Activated naive CD8-positive, alpha-beta T cell treated with anti-CD3 and anti-CD28 coated beads, Interleukin-2, amount 50 U/mL, for 24 hours (primary cell): ENCODE measurements at regions not wholly inside any gene's neighbourhood (a gene's known extent, or its start where the extent isn't known, plus 50 kb on each side); places are given as distances from the start of the nearest gene placed in this dataset.

Source experiments
- ATAC-seq: fragments of 150-1000 bp; cut with Tn5 transposase; one replicate; pipeline ENCODE4 v1.10.0; 2021
- DNase-seq: peaks from one replicate; pipeline ENCODE4 v3.0.0; 2021
- H3K27ac Mint-ChIP-seq: one replicate; pipeline ENCODE4 v1.8.0; 2021; ENCODE audit warnings: mild to moderate bottlenecking, mixed read lengths
- H3K27me3 Mint-ChIP-seq: one replicate; pipeline ENCODE4 v1.8.0; 2021; ENCODE audit warnings: mixed read lengths
- H3K36me3 Mint-ChIP-seq: one replicate; pipeline ENCODE4 v1.8.0; 2021; ENCODE audit warnings: low read depth, mixed read lengths
- H3K4me1 Mint-ChIP-seq: one replicate; pipeline ENCODE4 v1.8.0; 2021; ENCODE audit warnings: mixed read lengths
- H3K4me3 Mint-ChIP-seq: one replicate; pipeline ENCODE4 v1.8.0; 2021; ENCODE audit warnings: mild to moderate bottlenecking, moderate library complexity, mixed read lengths
- H3K9me3 Mint-ChIP-seq: one replicate; pipeline ENCODE4 v1.8.0; 2021; ENCODE audit warnings: mixed read lengths

- Mint-ChIP-seq H3K4me1 (peaks cover 24% of the 10 kb centered on the region), H3K27ac (peak overlapping the region; percentile 72), H3K9me3 (no peaks in the 10 kb centered on the region), H3K4me3 (peak overlapping the region; percentile 61), H3K27me3 (no peaks in the 10 kb centered on the region), H3K36me3 (no peaks in the 10 kb centered on the region)
- ATAC-seq = peak; percentile 60
- DNase-seq = peak; percentile 46
Measured at GRCh38 chr14:75333606-75334548, 55.2 kb downstream of the FOS start.

GRCh38 chr14:75334549-75335051, 56.0 kb downstream of the FOS start:
- H3K4me1 Mint-ChIP-seq = peaks cover 24% of the 10 kb centered on the region
- ATAC-seq (peak; percentile 31), DNase-seq (no peak)
- no peaks in the 10 kb centered on the region for H3K9me3 Mint-ChIP-seq
- peak overlapping the region; percentile 54 for H3K4me3 Mint-ChIP-seq
- H3K27ac Mint-ChIP-seq = peak overlapping the region; percentile 69
- H3K36me3 Mint-ChIP-seq = no peaks in the 10 kb centered on the region
- no peaks in the 10 kb centered on the region for H3K27me3 Mint-ChIP-seq

GRCh38 chr14:75335571-75335970, 56.9 kb downstream of the FOS start:
- Mint-ChIP-seq H3K36me3 (no peaks in the 10 kb centered on the region), H3K27ac (peak overlapping the region; percentile 35), H3K9me3 (no peaks in the 10 kb centered on the region), H3K4me1 (peaks cover 24% of the 10 kb centered on the region), H3K4me3 (no peak overlapping the region), H3K27me3 (no peaks in the 10 kb centered on the region)
- ATAC-seq = no peak
- DNase-seq = no peak

- H3K27me3 Mint-ChIP-seq = peaks cover under 1% of the 10 kb centered on the region
- ATAC-seq = no peak
- DNase-seq = no peak
- H3K27ac Mint-ChIP-seq = no peak overlapping the region
- H3K9me3 Mint-ChIP-seq = no peaks in the 10 kb centered on the region
- peaks cover 21% of the 10 kb centered on the region for H3K4me1 Mint-ChIP-seq
- no peaks in the 10 kb centered on the region for H3K36me3 Mint-ChIP-seq
- no peak overlapping the region for H3K4me3 Mint-ChIP-seq
Measured at GRCh38 chr14:75338398-75338797, 59.8 kb downstream of the FOS start.

- Mint-ChIP-seq H3K36me3 (no peaks in the 10 kb centered on the region), H3K9me3 (no peaks in the 10 kb centered on the region), H3K4me1 (peaks cover 19% of the 10 kb centered on the region), H3K27ac (no peak overlapping the region), H3K27me3 (peaks cover 1% of the 10 kb centered on the region), H3K4me3 (no peak overlapping the region)
- no peak for ATAC-seq
- DNase-seq = no peak
Measured at GRCh38 chr14:75339059-75339458, 60.4 kb downstream of the FOS start.

GRCh38 chr14:75340921-75341320, 62.3 kb downstream of the FOS start:
- Mint-ChIP-seq H3K36me3 (no peaks in the 10 kb centered on the region), H3K4me3 (no peak overlapping the region), H3K4me1 (peaks cover 8% of the 10 kb centered on the region), H3K27ac (no peak overlapping the region), H3K9me3 (no peaks in the 10 kb centered on the region), H3K27me3 (peaks cover 1% of the 10 kb centered on the region)
- ATAC-seq (no peak), DNase-seq (no peak)

- Mint-ChIP-seq H3K27me3 (peaks cover 1% of the 10 kb centered on the region), H3K4me1 (peaks cover 8% of the 10 kb centered on the region), H3K9me3 (no peaks in the 10 kb centered on the region), H3K4me3 (no peak overlapping the region), H3K27ac (no peak overlapping the region), H3K36me3 (no peaks in the 10 kb centered on the region)
- ATAC-seq = peak; percentile 15
- DNase-seq = no peak
Measured at GRCh38 chr14:75341620-75342019, 63.0 kb downstream of the FOS start.

- Mint-ChIP-seq H3K4me3 (no peak overlapping the region), H3K36me3 (no peaks in the 10 kb centered on the region), H3K9me3 (no peaks in the 10 kb centered on the region), H3K4me1 (peaks cover 8% of the 10 kb centered on the region), H3K27ac (no peak overlapping the region), H3K27me3 (peaks cover 1% of the 10 kb centered on the region)
- ATAC-seq (no peak), DNase-seq (no peak)
Measured at GRCh38 chr14:75342762-75343599, 64.4 kb downstream of the FOS start.

GRCh38 chr14:75343911-75344310, 65.3 kb downstream of the FOS start:
- no peak overlapping the region for H3K27ac Mint-ChIP-seq
- H3K27me3 Mint-ChIP-seq = peaks cover 1% of the 10 kb centered on the region
- DNase-seq (no peak), ATAC-seq (no peak)
- H3K36me3 Mint-ChIP-seq = no peaks in the 10 kb centered on the region
- no peaks in the 10 kb centered on the region for H3K9me3 Mint-ChIP-seq
- peaks cover 8% of the 10 kb centered on the region for H3K4me1 Mint-ChIP-seq
- H3K4me3 Mint-ChIP-seq = no peak overlapping the region

GRCh38 chr14:75344411-75344810, 65.8 kb downstream of the FOS start:
- DNase-seq (no peak), ATAC-seq (no peak)
- no peaks in the 10 kb centered on the region for H3K36me3 Mint-ChIP-seq
- H3K4me3 Mint-ChIP-seq = no peak overlapping the region
- H3K4me1 Mint-ChIP-seq = peaks cover 8% of the 10 kb centered on the region
- no peak overlapping the region for H3K27ac Mint-ChIP-seq
- H3K9me3 Mint-ChIP-seq = peaks cover under 1% of the 10 kb centered on the region
- H3K27me3 Mint-ChIP-seq = peaks cover 1% of the 10 kb centered on the region

GRCh38 chr14:75350505-75351060, 72.0 kb downstream of the FOS start:
- no peaks in the 10 kb centered on the region for H3K27me3 Mint-ChIP-seq

GRCh38 chr14:75359098-75359497, 68.7 kb upstream of the JDP2 start:
- Mint-ChIP-seq H3K27me3 (peaks cover 2% of the 10 kb centered on the region), H3K27ac (no peak overlapping the region), H3K4me1 (no peaks in the 10 kb centered on the region), H3K9me3 (no peaks in the 10 kb centered on the region), H3K4me3 (no peak overlapping the region), H3K36me3 (no peaks in the 10 kb centered on the region)
- no peak for ATAC-seq
- no peak for DNase-seq

More at GRCh38 chr14:75350505-75351060, 72.0 kb downstream of the FOS start:
- H3K9me3 Mint-ChIP-seq = peaks cover 4% of the 10 kb centered on the region
- no peak overlapping the region for H3K27ac Mint-ChIP-seq
- no peak overlapping the region for H3K4me3 Mint-ChIP-seq
- no peaks in the 10 kb centered on the region for H3K36me3 Mint-ChIP-seq
- ATAC-seq = no peak
- DNase-seq = no peak
- no peaks in the 10 kb centered on the region for H3K4me1 Mint-ChIP-seq

GRCh38 chr14:75361041-75361440, 66.8 kb upstream of the JDP2 start:
- DNase-seq (no peak), ATAC-seq (no peak)
- Mint-ChIP-seq H3K27me3 (peaks cover 9% of the 10 kb centered on the region), H3K27ac (no peak overlapping the region), H3K9me3 (no peaks in the 10 kb centered on the region), H3K4me1 (peaks cover 2% of the 10 kb centered on the region), H3K4me3 (no peak overlapping the region), H3K36me3 (no peaks in the 10 kb centered on the region)

- Mint-ChIP-seq H3K4me1 (peaks cover 2% of the 10 kb centered on the region), H3K36me3 (no peaks in the 10 kb centered on the region), H3K4me3 (no peak overlapping the region), H3K27ac (no peak overlapping the region), H3K9me3 (no peaks in the 10 kb centered on the region), H3K27me3 (peaks cover 9% of the 10 kb centered on the region)
- no peak for ATAC-seq
- DNase-seq = no peak
Measured at GRCh38 chr14:75361751-75362433, 65.9 kb upstream of the JDP2 start.
